ENCODE measurements at regions not wholly inside any gene's neighbourhood (a gene's known extent, or its start where the extent isn't known, plus 50 kb on each side); places are given as distances from the start of the nearest gene placed in this dataset.

DNA sequence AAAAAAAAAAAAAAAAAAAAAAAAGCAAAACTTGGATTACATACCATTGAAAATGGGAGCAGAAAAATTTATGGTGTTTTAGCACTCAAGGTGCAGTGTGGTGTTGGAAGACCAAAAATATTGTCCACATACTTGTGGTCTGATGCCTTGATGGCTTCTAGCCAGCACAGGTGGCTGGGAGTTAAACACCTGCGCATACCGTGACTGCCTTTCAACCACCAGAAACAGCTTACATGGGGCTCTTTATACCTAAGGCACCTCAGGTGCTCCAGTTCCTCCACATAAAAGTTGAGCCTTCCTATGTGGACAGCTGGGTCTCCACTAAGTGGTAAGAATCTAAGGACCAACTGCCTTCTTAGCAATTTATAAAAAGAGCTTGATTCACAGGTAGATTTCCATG is 802.6 kb upstream of the CELF4 start:
- DNase-seq, result no peak

GRCh38 chr18:38367473-38367872 is 801.9 kb upstream of the CELF4 start:
- no peak for DNase-seq

GRCh38 chr18:38362286-38362792 is 796.7 kb upstream of the CELF4 start:
- no peak for DNase-seq

DNA sequence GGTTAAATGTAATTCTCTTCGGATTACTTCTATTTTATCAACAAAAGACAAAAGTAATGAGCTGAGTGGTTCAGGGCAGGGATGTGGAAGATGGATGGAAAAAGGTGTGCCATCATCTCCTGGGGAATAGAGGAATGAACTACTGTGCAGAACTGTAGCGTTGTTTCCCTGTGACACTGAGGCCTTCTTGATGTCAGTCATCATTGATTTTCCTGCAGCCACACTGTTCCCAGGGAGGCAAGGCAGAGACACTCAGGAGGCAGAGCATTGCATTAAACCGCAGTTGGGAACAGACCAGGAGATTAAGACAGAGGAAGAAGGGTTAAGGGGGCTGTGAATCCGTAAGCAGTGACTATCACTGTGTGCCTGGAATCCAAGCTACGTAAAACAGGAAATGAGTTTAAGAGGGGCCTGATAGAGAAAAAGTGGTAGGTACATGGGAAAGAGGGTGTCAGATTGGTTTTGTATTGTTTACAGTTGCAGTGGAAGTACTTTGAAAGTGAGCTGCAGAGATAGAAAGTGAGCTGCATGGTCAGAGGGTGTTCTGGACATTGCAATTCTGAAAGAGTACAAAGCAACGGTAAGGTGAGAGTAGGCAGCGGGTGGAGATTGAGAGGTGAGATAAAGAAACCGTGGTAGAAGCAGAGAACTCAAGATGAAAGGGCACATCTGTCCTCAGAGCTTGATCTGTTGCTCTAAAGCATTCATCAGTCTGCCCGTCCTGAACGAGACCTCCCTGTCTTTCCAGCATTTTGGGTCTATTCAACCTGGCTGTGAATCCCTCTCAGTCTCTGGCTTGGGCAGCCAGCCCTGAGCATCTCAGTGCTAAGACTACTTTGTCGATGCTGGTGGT is 793.4 kb upstream of the CELF4 start:
- DNase-seq, result no peak

GRCh38 chr18:38353149-38353548 is 787.6 kb upstream of the CELF4 start:
- no peak for DNase-seq

DNA sequence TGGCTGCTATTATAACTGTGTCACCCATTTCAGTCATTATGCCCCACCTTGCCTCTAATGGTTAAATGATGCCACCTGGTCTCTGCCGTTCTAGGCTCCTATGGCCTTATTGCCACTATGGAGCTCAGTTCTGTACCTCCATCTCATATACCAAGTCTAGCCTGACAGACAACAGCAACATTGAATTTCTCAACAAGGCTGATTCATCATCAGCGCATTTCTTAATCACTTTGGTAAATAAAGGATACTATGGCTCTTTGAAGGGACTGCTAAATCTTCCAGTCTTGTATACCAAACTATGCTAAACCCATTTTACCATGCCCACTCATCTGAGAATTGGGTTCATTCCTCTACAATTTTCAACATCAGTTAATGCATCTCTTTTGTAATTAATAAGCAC is 784.5 kb upstream of the CELF4 start:
- no peak for DNase-seq

DNA sequence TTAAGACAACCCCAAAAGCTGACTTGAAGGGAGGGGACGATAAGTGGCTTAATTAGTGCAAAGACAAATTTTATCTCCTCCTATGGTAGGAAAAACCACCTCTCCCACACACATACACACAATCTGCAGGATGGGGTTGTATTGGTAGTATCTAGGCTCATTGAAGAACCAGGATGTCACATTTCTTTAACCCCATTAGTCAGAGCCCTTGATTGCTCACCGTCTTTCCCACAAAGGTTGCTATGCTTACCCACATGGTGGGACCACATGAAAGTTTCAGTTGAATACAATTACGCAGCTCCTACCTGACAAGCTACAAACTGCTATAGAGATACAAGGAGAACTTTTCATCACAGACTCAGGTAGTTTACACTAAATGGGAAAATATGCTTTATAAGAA is 765.0 kb upstream of the CELF4 start:
- DNase-seq, result no peak

- DNase-seq, result no peak
Observed at GRCh38 chr18:38329145-38329544, 763.5 kb upstream of the CELF4 start.

DNA sequence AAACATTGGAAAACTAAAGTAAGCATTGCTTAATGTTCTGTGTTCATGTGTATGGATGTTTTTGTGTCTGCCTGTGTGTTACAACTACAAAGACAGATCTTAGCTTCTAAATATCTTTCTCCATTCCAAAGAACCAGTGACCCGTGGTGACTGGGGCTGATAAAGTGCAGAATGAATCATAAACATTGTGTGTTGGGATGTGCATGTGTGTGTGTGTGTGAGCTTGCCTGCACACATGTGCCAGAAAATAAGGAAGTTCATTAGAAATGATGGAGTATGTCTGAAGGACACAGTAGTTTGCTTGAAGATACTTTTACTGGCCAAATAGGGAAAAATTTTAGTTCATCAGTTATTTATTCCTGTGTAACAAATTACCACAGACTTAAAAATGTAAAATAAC is 756.6 kb upstream of the CELF4 start:
- no peak for DNase-seq

DNA sequence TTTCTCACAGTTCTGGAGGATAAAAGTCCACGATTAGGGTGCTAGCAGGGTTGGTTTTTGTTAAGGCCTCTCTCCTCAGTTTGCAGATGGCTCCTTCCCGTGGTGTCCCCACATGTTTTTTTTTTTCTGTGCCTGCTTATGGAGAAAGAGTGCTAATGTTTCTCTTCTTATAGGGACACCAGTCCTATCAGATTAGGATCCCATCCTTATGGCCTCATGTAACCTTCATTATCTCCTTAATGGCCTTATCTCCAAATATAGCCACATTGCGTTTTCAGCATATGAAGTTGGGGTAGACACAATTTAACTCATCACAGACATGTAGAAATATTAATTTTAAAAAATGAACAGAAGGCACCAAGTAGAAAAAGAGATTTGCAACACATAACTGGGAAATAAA is 755.7 kb upstream of the CELF4 start:
- DNase-seq, result no peak

GRCh38 chr18:38318416-38318815 is 752.8 kb upstream of the CELF4 start:
- DNase-seq, result no peak

GRCh38 chr18:38313831-38314230 is 748.2 kb upstream of the CELF4 start:
- DNase-seq, result no peak

DNA sequence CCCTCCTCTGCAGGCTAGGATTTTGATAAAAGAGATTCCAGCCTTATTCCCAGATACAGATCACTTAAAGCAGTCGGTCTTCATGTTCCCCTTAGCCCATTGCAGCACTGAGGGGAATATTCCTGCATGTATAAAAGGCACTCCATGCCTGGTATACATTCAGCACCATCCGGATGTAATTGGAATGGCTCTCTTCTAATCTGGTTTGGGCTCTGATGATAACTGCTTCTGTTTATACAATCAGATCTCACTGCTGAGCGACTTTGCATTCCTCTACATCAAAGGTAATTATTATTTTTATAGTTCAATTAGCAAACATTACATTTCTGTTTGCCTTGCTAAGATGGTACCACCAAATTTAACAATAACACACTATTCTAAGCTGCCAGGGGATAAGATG is 746.9 kb upstream of the CELF4 start:
- DNase-seq, result no peak

DNA sequence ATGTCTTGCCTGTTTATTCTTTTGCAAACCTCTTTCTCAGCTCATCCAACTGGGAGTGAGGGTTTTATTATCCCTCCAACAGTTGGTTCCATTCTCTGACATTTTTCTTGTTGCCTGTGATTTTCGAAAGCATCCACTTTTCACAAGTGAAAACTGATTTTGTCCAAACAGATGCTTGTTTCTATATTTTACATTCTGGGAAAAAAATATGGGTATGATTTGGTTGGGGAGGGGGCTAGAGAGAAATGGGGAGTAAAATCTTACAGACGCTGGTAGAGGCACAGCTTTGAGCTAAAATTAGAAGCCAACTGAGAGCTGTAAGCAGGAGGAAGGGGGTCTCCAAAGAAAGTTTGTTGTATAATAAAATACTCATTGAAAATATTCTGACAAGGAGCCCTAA is 745.3 kb upstream of the CELF4 start:
- DNase-seq, result no peak

DNA sequence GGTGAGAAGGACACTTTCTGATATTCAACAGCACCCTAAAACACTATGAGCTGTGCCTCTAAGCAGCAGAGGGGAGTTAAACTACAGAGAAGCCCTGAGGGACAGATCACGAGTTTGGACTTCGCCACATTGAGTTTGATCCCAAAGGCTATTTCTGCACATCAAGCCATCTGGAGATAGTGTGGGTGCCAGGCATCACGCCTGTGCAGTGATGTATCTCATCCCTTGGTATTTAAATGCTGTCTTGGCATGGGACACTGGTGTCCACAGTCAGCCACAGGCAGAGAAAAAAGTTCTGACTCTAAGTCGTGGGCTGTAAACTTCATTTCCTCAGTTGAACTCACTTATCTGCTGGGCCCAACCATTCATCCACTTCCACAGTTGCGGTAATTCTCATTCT is 742.3 kb upstream of the CELF4 start:
- no peak for DNase-seq

DNA sequence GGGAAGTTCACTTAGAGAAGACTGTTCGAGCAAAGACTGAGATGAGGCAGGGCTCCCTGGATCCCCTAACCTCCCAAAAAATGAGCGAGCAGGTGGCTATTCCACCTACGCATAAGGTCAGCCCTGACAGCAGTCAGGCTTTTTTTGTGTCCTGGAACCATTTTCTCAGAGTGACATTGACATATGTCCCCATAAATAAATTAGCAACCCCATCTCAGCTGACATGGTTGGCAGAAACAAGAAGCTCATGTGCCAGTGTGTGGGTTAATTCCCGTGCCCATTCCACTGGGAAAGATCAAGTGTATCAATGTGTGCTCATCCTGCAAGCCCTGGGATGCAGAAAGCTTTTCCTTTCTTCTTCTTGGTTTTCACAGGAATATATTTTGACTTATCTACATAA is 740.4 kb upstream of the CELF4 start:
- DNase-seq, result no peak

- DNase-seq, result no peak
Observed at GRCh38 chr18:38301621-38302020, 736.0 kb upstream of the CELF4 start.

GRCh38 chr18:38297910-38298309 is 732.3 kb upstream of the CELF4 start:
- DNase-seq, result no peak

- DNase-seq, result no peak
Observed at GRCh38 chr18:38290229-38290628, 724.6 kb upstream of the CELF4 start.

DNA sequence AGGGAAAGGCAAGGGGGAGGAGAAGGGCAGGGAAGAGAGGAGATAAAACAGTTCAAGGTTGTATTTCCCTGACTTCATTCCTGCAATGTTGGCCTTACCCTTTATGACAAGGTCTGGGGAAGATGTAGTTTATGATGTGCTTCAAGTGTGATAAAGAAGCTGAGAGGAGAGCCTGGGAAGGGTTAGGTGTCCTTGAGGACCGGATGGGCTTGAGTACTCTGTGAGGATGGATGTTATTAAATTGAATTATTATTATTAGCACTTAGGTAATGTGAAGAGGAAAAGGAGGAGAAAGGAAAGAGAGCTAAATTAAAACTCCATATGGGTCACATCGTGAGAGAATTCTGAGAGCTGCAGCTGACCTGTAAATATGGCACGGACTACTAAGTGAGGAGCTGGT is 719.4 kb upstream of the CELF4 start:
- no peak for DNase-seq

- DNase-seq, result no peak
Observed at GRCh38 chr18:38263066-38263465, 697.5 kb upstream of the CELF4 start.

GRCh38 chr18:38262661-38263060 is 697.1 kb upstream of the CELF4 start:
- DNase-seq, result no peak

- no peak for DNase-seq
Observed at GRCh38 chr18:38257661-38258060, 692.1 kb upstream of the CELF4 start.

DNA sequence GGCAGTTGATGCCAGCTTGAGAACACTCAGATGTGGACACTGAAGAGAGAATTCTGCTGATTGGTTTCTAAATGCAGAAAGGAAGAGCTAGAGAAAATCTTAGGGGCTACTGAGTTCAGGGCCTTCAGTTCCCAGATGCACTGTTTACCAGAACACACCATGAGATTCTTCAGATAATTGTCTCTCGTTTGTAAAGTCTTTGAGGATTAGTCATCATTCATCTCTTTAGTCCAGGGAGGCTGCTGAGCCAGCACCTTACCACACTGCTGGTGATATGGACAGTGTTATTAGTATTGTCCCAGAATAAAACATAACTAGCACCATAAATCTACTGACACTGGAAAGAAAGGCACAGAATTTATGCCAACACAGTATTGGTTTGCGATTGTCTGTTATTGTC is 690.8 kb upstream of the CELF4 start:
- DNase-seq, result no peak

DNA sequence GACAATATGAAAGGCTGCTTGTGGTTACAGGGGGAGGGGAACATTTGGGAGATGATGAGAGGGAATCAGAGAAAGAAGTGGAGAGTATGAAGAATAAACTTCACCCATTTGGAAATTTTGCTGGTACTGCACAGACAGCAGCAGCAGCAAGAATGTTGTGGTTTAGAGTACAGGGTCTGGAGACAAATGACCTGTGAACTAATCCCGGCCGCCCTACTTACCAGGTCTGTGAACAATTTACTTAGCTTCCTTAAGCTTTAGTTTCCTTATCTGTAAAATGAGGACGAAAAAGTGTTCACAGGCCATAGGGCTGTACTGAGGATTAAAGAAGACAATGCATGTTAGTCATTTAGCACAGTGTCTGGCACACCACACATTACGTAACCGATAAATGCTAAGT is 685.4 kb upstream of the CELF4 start:
- no peak for DNase-seq
